NCI-H1436 (cell line): ENCODE measurements at regions not wholly inside any gene's neighbourhood (a gene's known extent, or its start where the extent isn't known, plus 50 kb on each side); places are given as distances from the start of the nearest gene placed in this dataset.

Experiments
- DNase-seq: peaks from one replicate; lab custom pipeline; 2025; lab: John Stamatoyannopoulos, UW

DNA sequence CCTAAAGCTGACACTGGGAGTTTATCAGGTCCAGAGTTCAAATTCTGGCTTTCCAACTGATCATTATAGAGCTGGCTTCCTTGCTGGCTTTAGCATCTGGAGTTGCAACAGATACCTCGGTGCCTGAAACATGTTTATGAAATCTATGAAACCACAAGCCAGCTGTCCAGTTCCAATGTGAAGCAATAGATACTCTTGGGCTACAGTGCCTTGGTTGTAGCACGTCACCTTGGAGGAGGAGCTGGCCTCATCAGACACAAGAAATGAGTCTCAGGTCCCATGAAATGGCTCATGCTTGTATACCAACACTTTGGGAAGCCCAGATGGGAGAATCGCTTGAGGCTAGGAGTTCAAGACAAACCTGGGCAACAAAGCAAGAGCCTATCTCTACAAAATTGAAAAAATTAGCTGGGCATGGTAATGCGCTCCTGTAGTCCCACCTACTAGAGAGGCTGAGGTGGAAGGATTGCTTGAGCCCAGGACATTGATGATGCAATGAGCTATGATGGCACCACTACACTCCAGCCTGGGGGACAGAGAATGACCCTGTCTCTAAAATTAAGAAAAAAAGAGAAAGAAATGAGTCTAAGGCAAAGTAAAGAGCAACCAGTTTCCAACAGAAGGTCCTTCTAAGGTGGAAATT lies 132.5 kb upstream of the ZNF648 start:
- DNase-seq, result no peak

DNA sequence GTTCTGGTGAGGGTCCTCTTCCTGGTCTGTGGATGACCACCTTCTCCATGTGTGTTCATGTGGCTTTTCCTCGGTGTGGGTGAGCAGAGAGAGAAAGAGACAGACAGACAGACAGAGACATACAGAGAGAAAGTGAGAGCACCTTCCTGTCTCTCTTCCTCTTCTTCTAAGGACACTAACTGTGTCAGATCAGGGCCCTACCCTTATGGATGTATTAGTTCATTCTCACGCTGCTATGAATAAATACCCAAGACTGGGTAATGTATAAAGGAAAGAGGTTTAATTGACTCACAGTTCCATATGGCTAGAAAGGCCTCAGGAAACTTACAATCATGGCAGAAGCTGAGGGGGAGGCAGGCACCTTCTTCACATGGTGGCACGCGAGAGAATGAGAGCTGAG lies 131.5 kb upstream of the ZNF648 start:
- no peak for DNase-seq

DNA sequence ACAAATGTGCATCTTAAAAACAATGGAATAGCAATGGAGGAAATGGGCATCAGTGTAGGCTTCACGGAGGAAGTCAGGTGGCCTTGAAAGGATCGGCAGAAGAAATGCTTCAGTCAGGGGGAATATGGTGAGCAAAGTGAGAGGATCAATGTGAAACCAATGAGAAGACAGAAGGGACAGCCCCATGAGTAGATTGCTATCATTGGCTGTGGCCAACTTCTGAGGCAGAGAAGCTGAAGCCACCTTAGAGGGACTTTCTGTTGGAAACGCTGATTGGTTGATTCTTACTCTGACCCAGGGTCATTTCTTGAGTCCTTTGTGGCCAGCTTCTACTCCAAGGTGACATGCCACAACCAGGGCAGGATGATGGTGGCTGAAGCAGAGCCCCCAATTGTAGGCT lies 130.7 kb upstream of the ZNF648 start:
- DNase-seq, result no peak

DNA sequence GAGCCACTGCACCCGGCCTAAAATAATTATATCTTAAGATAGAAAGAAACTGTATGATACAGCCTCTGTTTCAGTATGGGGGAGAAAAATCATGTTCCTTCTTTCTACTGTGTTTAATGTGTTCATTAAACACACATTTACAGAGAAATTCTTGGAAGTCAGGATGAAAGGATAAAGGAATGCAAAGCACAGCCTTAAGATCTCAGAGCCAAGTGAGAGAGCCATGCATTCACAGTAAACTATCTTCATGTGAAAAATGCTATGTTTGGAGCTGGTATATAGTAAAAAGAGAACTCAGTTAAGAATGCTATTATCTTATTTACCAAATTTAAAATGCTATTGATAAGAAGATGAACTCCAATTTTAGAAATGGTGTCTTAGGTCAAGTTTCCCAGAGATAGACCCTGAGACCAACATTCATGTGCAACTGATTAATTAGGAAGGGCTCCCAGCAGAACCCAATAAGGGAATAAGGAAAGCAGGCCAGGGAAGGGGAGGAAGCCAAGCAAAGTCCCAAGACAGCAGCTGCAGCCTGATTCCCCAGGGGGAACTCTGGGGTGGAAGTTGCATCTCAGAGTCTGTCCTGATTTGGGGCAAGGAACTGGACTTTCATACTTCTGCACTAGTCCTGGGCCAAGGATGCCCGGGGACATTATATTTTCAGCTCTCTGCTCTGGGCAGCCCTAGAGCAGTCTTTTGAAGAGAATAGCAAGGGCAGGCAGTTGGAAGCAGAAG lies 130.0 kb upstream of the ZNF648 start:
- no peak for DNase-seq

DNA sequence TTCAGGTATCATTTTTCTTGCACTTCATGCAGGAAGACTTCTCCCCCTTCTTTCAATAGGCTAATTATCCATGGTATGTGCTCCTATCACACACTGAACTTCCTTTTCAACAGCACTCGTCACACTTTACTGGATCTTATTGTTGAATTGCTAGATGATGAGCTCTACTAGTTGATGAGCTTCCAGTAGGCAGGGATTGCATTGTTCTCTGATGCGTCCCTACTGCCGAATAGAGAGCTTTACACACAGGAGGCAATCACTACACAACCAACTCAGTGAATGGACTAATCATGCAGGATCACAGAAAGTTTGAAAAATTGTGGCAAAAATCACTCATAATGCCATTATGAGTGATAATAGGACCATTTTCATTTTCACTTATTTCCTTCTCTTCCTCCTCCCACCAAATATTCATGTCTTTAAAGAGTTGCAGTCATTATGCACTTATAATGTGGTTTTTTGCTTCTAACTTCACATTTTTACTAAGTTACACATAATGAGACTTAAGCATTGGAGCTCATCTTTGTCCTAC lies 128.1 kb upstream of the ZNF648 start:
- no peak for DNase-seq

DNA sequence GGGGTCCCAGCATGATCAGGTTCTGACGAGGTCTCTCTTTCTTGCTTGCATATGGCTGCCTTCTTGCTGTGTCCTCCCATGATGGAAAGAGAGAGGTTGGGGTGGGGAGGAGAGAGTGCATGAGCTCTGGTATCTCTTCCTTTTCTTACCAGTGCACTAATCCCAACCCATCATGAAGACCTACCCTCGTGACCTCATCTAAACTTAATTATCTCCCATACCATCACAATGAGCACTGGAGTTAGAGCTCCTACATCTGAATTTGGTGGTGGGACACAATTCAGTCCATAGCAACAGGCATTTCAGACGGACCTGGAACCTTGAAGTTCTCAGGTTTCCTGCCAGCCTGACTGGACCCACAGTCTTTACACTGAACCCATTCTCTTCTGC lies 125.2 kb upstream of the ZNF648 start:
- no peak for DNase-seq

DNA sequence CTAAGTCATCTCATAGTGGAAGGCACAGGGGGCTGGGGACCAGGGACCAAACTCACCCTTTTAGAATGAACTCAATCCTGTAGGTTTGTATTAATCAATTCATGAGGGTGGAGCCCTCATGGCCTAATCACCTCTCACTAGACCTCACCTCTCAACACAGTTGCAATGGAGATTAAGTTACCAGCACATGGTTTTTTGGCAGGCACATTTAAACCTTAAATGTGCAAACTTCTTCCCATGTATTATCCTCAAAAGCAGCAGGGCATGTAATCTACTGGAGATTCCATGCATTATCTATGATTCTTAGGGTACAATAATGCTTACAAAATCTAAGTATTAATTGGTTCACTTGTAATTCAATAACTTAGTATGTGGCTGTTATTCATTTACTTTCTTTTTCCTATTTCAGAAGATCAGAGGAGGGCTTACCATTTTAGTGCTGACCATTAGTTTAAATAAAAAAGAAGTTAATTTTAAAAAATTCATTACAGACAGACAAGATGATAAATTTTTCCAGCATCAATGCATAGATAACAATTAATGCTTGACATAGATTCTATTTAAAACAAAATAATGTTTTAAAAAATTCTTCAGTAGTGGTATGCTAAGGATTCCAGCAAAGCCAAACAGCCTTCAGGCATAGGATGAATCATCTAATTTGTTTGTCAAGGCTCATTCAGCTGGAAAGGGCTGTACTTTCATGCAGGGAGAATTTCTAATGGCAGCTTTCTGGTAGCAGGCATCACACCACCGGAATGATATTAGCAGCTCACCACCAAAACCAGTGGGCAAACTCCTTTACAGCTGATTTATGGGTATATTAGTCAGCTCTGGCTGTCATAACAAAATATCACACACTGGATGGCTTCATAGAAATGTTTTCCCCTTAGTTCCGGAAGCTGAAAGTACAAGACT lies 124.6 kb upstream of the ZNF648 start:
- no peak for DNase-seq

DNA sequence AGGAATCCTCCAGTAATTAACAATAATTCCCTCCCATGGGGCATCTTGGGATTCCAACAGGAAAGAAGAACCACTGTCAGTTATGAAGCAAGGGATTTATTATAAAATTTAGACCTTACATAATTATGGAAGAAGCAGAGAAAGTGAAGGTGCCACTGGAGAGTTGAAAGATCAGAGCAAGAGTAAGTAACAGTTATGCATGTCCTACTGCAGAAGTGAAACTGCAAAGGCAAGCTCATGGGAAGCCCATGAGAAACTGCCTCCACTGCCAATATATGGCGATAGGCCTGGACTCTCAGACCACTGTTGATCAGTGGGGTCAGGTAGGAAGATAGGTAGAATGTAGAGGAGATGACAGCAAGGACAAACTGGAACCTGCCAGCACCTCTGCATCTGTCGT lies 123.6 kb upstream of the ZNF648 start:
- no peak for DNase-seq

DNA sequence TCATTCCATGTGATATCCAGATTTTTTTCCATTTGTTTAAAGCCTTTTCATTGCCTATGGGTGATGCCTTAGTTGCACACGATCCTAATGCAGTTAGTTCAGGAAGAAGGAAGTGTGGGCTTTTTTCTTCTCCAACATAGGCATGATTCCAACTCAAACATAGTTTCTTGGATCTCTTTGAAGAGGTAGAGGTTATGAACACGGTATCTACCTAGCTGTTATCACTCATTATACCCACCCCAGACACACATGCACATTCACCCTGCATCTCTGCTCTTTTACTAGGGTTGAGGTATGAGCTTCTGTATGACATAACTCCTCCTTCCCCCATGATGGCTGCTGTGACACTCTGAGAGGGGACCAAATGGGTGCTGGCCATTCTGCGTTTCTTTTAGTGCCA lies 122.1 kb upstream of the ZNF648 start:
- DNase-seq, result no peak

DNA sequence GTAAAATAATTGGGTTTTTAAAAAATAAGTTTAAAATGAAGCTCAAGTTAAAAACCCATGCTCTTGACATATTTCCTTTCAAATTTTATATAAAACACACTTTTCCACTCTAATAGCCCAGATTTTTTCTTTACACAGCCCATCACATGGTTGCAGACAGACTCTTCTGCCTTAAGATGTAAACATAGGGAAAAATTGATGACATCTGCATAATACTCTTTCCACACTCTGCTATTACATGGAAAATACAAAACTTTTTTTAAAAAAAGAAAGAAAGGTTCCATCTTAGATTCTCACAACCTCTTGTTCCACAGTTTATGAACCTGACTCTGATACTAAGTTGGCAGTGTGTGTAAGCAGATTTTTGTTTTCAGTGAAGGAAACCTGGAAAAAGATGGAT lies 120.8 kb upstream of the ZNF648 start:
- no peak for DNase-seq

DNA sequence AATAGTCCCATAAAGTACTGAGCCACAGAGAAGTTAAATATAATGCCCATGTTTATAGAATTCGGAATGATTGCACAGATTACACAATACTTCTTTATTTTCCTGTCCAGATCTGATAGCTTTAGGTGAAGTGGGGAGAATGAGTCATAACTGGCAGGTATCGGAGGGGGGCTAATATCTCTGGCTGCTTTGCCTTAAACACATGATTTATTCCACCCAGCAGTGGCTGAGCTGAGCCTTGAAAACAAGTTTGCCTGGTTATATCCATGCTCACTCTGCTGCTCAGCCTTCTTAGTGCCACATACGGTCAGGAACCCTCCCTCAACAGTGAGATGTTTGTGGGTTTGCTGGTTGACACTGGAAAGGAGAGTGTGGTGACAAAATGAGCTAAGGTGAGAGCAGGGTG lies 119.7 kb upstream of the ZNF648 start:
- DNase-seq, result no peak

DNA sequence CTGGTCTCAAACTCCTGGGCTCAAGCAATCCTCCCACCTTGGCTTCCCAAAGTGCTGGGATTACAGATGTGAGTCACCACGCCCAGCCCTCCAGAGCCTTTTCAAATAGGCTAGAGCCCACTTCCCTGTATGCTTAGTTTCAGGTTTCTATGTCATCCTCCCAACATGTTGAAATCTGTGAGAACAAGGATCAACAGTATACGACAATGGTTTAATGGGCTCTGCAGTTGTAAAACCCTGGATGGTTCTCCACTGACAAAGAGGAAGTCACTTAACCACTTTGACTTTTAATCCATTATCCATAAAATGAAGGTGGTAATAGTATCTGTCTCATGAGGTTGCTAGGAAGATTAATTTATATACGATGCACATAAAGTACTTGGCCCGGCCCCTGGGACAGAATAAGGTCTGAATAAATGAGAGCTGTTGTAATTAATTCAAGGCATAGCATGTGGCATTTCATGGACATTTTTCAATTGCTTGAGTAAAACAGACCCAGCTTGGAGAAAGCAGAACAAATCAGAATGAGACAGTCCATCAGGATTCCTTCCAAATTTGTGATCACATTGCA lies 113.9 kb upstream of the ZNF648 start:
- peak; percentile 76 for DNase-seq

DNA sequence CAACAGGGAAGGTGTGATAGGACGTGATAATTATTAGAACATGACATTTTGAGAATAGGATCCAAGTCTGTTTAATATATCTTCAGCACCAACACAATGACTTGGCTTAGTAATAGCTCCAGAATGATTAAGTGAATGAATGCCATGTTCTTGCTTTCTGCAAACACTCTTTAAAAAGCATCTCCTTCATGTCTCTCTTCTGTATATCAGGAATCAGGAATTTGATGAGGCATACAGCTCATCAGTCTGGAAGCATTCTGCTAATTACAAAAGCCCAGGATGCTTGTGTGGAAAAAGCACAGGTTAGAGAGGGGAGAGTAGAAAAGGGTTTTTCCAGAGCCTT lies 113.0 kb upstream of the ZNF648 start:
- no peak for DNase-seq

DNA sequence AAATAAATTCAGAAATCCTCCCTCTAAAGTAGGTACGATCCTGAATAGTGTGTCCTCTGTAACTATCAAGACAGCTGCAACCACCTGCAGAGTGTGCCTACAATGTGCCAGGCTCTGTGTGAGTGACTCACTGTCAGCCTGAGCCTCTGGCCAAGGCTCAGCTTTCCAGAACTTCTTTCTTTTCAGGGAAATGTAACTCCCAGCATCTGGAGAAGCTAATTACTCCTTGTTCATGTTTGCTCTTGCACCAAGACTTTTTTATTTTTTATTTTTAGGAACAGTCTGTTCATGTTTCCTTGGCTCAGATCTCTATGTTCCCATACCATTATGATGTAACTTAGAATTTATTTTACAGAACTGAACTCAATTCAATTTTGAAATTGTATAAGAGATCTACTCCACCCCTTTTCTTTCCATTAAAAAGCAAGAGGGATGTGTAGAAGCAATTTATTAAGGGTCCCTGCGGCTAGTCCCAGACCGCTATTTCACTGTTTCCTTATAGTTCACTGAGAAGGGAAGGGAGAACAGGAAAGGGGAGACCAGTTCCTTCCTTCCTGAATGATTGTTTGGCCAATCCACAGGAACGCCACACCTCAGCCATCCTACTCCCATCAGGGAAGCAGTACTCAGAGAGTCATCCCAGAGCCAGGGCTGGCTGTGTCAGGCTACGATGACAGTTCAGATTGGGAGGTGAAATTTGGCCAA lies 112.4 kb upstream of the ZNF648 start:
- no peak for DNase-seq

DNA sequence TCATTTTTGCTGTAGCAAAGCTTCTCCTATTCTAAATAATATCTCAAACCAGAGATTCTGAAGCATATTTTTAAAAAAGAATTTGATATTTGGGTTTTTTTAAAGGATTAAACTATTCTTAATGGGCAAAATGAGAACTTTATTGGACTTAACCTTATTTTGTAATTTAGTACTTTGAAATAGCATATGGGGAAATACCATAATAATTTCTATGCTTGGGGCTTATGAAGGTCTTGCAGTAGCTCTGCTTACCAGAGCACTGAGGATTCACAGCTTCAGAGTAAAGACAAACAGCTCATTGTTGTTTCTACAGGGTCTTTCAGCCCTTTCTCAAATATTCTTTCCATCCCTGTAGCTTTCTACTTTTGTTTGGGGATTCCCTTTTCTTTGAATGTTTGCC lies 111.2 kb upstream of the ZNF648 start:
- DNase-seq, result no peak

DNA sequence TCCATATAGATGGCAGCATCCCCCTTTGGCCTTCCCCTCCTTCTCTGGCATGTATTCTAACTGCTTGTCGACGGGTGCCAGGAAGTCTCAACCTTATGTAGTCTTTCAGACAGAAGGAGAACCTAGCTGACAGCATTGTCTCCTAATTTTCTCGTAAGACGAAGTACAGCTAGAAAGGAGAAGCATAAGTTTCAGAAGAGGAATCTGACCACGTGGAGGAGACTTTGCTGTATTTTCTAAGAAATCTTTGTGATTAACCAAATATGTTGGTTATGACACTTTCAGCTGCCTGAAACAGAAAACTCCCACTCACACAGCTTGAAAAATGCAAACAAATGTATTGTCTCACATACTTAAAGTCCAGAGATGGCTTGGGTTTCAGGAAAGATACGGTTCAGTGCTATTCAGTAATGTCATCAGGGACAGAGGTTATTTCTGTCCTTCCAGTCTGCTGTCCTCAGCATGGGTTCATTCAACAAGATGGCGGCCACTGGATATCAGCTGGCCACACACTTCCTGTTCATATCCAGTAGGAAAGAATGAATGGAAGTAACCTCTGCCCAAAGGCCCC lies 109.5 kb upstream of the ZNF648 start:
- DNase-seq, result no peak

DNA sequence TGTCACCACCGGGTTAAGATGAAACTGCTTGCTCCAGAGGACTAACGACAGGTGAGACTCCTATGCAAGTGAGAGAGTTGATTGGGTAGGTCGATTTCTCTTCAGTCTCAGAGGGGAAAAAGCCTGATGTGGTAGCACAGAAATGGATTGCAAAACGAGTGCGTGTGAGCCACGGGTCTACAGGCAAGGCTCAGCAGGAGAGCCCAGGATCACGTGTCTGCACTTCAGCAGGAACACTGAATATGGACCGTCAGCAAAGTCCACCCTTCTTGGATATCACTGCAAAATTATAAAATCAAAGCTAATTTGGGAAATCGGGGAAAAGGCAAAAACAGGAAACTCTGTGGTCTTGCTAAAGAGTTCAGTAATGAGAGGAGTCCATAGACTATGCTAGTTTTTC lies 107.7 kb upstream of the ZNF648 start:
- DNase-seq, result no peak

DNA sequence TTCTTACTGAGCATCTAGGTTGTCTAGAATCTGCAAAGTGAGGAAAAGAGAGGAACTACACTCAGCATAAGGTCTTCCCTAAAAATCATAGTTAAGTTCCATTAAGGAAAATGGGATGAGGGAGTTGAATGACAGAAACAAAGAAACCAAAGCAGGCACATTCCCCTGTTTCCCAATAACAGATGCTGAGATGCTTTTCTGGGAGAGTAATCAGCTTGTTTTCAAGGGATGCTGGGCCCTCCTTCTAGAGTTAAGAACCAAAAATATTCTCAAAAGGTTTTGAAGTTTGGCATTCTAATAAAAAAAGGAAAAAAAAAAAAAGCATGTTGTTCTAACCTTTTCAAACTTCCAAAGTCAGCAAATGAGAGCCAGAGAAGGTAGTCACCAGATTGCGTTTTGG lies 105.2 kb upstream of the ZNF648 start:
- DNase-seq, result no peak

DNA sequence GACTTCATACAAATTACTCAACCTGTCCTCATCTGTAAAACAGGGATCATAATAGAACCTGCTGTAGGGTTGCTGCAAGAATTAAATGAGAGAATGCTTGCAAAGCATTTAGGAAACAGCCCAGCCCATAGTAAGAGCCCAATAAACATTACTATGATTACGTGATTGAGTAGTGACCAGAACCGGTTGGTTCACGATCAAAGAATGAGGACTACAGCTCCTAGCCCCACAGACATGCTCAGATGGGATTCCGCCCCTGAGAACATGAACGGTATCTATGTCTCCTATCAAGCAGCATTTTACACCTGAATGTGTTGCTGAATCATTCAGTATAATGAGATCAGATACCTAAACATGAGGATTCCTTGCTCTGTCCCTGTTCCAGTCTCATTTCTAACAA lies 104.8 kb upstream of the ZNF648 start:
- DNase-seq, result no peak

DNA sequence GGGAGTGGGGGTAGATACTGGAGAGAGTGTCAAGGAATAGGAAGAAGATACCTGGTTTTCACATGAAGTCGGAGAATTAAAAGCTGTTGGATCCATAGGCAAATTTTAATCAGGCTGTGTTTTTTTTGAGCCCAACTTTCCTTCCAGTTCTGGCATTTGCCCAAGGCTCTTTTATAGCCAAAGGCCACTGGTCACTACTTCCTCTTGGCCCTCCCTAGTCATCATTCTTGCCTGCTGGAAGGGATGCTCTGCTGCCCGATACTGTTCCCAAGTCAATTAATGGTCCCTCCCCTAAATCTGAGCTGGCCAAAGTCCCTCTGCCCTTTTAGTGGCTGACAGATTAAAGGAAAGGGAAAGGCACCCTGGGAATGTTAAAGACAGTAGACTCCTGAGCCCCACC lies 102.8 kb upstream of the ZNF648 start:
- DNase-seq, result no peak

DNA sequence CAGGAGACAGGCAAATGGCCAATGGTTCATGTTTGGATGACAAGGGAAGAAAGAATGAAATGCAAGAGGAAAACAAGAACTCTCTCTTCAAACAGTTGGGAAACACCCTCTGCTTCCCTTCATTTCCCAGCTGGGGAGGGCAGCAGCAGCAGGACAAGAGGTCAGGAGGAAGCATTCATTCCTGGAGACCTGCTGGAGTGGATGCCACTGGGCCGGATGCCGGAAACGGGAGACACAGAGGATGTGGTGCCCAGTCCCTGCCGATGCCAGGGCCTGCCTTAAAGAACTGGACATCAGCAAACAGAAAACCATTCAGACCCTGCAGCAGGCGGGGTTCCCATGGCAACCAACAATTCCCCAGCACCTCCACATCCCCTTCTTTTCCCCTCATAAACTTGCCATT lies 102.3 kb upstream of the ZNF648 start:
- no peak for DNase-seq

DNA sequence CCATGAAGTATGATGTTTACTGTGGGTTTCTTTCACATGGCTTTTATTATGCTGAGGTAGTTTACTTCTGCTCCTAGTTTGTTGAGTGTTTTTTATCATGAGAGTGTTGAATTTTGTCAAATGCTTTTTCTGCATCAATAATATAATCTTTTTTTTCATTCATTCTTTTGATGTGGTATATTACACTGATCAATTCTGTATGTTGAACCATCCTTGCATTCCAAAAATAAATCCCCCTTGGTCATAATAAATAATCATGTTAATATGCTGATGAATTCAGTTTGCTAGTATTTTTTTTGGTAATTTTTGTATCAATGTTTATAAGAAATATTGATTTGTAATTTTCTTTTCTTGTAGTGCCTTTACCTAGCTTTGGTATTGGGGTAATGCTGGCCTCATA lies 97.9 kb upstream of the ZNF648 start:
- no peak for DNase-seq
